C4-2B (cell line): ENCODE measurements at regions not wholly inside any gene's neighbourhood (a gene's known extent, or its start where the extent isn't known, plus 50 kb on each side); places are given as distances from the start of the nearest gene placed in this dataset.

Source experiments
- H3K27ac ChIP-seq: fragments of 450-650 bp; 2 replicates; pipeline ENCODE4 v1.5.1; 2017
- ZFX ChIP-seq: fragments of 450-650 bp; IDR thresholded peaks from 2 replicates; pipeline ENCODE4 v1.6.1; 2017
- TF ChIP-seq, protein P1 (sequence below): fragments of 450-650 bp; conservative IDR thresholded peaks from 2 replicates; pipeline ENCODE4 v1.5.1; 2017; ENCODE audit warnings: mild to moderate bottlenecking

DNA sequence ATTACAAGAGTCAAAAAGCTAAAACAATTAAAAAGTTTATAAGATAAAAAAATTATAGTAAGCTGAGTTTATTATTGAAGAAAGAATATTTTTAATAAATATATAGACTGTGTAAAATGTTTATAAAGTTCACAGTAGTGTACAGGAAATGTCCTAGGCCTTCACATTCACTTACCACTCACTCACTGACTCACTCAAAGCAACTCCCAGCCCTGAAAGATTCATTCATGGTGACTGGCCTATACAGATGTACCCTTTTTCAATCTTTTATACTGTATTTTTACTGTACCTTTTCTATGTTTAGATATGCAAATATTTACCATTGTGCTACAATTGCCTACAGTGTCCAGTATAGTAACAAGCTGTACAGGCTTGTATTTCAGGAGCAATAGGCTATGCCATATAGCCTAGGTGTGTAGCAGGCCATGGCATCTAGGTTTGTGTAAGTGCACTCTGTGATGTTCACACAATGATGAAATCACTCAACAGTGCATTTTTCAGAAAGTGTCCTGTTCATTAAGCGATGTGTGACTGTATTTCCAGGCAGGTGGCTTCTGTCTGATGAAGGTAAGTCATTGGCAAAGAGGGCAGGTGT lies 130.2 kb downstream of the BTBD3 start:
- TF ChIP-seq, protein P1, sequence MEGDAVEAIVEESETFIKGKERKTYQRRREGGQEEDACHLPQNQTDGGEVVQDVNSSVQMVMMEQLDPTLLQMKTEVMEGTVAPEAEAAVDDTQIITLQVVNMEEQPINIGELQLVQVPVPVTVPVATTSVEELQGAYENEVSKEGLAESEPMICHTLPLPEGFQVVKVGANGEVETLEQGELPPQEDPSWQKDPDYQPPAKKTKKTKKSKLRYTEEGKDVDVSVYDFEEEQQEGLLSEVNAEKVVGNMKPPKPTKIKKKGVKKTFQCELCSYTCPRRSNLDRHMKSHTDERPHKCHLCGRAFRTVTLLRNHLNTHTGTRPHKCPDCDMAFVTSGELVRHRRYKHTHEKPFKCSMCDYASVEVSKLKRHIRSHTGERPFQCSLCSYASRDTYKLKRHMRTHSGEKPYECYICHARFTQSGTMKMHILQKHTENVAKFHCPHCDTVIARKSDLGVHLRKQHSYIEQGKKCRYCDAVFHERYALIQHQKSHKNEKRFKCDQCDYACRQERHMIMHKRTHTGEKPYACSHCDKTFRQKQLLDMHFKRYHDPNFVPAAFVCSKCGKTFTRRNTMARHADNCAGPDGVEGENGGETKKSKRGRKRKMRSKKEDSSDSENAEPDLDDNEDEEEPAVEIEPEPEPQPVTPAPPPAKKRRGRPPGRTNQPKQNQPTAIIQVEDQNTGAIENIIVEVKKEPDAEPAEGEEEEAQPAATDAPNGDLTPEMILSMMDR: no peak
- TF ChIP-seq ZFX: no peak

DNA sequence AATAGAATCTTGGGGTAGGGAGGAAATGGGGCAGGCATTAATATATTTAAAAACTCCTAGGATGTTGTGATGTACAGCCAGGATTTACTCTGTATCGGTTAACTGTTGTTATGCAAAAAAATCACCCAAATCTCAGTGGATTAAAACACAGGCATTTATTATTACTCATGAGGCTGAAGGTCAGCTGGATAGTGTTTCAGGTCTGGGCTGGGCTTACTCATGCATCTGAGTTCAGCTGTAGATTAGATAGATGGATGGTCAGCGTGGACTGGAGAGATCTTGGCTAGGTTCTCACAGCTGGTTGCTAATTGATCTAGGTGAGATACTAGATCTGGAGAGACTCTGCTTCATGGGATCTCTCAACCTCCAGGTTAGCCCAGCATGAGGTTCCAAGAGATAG lies 131.4 kb downstream of the BTBD3 start:
- no peak for TF ChIP-seq ZFX
- TF ChIP-seq, protein P1: no peak

More for the DNA sequence above, 130.2 kb downstream of the BTBD3 start:
- no peak overlapping the region for H3K27ac ChIP-seq

DNA sequence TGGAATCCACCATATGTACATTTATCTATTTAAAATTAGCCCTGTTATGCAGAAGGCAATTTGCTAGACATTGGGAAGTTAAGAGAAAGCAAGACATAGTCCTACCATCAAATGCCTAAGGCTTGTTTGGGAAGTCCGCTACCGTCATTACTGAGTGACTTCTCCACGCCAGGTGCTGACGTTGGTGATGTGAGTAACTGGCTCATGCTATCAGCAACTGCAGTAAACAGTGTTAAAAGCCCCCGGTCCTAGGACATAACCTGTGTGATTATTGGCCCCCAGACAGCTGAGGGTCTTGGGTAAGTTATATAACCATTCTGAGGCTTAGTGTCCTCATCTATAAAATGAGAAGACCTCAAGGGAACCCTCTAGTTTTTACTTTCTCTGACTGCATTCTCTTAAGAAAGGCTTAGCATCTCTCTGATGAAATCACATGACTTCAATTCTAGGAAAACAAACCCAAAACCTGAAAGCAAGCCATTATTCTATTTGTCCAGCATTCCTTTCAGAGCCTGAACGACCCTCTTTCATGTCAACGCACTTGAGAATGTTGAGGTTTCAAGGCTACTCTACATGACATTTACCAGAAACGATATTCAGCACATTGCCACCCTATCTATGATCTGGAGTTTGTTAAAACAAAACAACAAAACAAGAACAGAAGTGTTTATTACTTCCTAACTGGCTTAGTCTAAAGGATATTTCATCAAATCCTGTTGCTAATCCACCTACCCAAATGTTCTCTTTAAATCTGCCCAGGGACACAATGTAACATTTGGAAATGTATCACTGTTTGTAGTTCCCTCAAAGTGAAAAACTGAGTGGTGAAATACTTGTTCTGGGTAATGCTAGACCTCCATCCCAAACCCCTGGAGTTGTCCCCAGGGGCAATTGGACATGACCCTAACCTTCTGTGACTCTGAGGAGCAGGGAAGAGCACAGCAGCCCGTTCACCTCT lies 133.8 kb downstream of the BTBD3 start:
- TF ChIP-seq ZFX: no peak
- H3K27ac ChIP-seq: no peak overlapping the region

More for the DNA sequence above, 131.4 kb downstream of the BTBD3 start:
- no peak overlapping the region for H3K27ac ChIP-seq

DNA sequence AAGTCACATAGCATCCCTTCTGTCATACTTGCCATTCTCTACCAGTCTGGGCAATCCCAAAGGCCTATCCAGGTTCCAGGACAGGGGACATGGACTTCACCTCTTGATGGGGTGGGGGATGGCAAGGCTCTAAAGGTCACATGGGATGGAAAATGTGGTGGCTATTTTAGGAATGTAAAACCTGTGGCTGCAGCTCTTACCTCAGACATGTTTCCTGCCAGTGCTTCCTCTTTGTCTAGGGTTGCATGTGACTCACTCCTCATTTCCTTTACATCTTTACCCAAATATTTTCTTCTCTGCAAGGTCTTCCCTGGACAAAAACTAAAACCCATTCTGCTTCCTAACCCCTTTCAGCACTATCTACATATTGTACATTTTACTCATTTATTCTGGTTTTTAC lies 135.7 kb downstream of the BTBD3 start:
- no peak for TF ChIP-seq ZFX
- TF ChIP-seq, protein P1: no peak
- no peak overlapping the region for H3K27ac ChIP-seq

DNA sequence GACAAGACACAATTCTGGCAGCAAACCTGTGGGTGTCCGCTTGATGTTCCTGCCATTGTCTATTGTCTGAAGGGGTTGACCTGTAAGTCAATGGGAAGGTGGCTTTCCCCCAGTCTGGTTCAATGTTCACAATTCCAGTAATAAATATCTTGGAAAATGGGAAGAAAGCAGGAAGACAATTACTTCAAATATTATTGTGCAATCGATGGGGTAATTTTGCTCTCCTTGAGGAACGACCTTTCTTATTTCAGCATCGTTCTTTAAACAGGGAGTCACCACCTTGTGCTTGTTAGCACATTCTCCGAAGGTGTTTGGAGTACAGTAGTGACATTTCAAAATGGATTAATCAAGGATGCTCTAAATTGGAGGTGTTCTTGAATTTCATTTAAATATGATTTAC lies 136.9 kb downstream of the BTBD3 start:
- TF ChIP-seq ZFX: no peak
- no peak overlapping the region for H3K27ac ChIP-seq

- H3K27ac ChIP-seq: no peak overlapping the region
- TF ChIP-seq, protein P1: no peak
- no peak for TF ChIP-seq ZFX
Observed at GRCh38 chr20:12055161-12055560, 137.5 kb downstream of the BTBD3 start.

DNA sequence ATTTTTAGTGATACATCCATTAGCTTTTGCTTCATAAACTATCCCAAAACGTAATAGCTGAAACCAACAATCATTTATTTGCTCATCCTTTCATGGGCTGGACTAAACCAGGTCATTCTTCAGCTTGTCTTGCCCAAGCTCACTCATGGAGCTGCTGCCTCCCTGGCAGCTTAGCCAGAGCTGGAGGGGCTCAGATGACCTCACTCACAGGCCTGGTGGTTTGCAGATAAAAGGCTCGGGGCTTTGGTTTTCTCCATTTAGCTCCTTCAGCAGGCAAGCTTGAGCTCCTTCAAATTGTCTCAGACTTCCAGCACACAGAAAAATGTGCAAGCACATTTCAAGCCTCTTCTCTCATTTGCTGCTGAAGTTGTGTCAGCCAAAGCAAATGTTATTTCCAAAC lies 139.1 kb downstream of the BTBD3 start:
- no peak for TF ChIP-seq ZFX
- TF ChIP-seq, protein P1: no peak
- H3K27ac ChIP-seq: no peak overlapping the region

DNA sequence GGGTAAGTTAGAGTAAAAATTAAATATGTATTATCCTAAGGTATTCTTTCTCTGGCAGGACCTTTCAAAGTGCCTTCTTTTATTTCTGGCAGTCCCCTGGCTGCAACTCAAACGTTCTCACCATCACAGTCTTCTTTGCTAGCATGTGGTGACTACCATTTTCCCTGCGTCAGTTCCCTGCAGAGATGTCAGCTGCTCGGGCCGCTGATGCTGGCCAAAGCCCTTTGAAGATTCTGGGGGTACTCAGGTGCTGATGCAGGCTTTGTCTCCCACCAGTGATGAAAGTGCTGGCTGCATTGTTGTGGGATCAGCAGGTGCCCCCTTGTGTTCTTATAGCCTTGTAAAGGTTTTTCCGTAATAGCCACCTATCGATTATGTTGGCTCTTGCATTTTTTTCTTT lies 140.1 kb downstream of the BTBD3 start:
- H3K27ac ChIP-seq: no peak overlapping the region

More for the DNA sequence above, 140.1 kb downstream of the BTBD3 start:
- TF ChIP-seq, protein P1: no peak
